GM20000 (cell line): ENCODE measurements at regions not wholly inside any gene's neighbourhood (a gene's known extent, or its start where the extent isn't known, plus 50 kb on each side); places are given as distances from the start of the nearest gene placed in this dataset.

Source experiments
- DNase-seq: peaks from one replicate; pipeline ENCODE4 v3.0.0; 2012; ENCODE audit warnings: low spot score
- TF ChIP-seq, protein P1 (sequence below): IDR thresholded peaks from 2 replicates; pipeline ENCODE4 v1.5.1; 2012; ENCODE audit warnings: mild to moderate bottlenecking, control low read depth; ENCODE audit errors: extremely low read depth, missing control alignments

DNA sequence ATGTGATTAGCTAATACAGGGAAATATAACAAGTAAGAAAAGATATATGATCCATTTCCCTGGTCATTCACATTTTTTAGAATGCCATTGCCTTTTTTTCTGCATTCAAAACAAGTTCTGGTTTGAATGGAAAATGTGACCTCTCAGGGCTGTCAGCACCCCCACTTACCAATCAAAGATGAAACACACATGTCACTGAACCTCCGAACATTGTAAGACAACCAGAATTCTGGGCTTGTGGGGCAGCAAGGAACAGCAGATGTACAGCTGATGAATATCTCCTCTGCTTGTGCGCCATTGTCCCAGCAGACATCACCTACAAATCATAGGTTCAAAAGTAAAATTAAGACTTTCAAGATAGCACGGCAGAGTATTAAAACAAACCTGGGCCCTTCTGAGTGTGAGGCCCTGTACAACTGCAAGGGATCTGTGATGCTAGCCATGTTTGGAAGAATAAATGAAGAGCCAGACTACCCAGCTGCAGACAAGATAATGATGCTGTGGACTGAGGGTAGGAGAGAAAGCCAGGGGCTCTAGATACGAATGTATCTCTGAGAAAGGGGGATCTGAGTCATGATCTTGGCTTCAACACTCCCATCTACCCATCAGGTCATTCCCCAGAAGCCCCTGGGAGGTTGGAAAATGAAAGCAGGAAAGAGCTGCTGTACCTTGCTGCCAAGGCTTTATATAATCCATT, 108.7 kb upstream of the SERTAD2 start:
- TF ChIP-seq, protein P1, sequence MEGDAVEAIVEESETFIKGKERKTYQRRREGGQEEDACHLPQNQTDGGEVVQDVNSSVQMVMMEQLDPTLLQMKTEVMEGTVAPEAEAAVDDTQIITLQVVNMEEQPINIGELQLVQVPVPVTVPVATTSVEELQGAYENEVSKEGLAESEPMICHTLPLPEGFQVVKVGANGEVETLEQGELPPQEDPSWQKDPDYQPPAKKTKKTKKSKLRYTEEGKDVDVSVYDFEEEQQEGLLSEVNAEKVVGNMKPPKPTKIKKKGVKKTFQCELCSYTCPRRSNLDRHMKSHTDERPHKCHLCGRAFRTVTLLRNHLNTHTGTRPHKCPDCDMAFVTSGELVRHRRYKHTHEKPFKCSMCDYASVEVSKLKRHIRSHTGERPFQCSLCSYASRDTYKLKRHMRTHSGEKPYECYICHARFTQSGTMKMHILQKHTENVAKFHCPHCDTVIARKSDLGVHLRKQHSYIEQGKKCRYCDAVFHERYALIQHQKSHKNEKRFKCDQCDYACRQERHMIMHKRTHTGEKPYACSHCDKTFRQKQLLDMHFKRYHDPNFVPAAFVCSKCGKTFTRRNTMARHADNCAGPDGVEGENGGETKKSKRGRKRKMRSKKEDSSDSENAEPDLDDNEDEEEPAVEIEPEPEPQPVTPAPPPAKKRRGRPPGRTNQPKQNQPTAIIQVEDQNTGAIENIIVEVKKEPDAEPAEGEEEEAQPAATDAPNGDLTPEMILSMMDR = no peak
- no peak for DNase-seq

DNA sequence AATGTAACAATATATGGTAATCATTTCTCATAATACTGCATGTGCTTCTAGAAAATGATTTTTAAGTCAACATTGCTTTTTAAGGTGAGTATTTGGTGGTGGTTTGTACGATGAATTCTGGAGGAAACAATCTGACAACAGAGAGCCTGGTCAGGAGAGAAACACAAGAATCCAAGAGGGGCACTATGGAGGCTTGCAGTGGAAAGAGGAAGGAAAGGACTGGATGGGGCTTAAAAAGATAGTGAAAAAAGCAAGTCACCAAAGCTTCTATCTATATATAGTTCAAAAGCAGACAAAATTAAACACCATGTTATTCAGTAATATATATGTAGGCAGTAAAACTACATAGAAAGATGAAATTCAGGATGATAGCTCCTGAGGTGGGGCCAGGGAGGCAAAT, 109.4 kb upstream of the SERTAD2 start:
- TF ChIP-seq, protein P1 = no peak
- no peak for DNase-seq

DNA sequence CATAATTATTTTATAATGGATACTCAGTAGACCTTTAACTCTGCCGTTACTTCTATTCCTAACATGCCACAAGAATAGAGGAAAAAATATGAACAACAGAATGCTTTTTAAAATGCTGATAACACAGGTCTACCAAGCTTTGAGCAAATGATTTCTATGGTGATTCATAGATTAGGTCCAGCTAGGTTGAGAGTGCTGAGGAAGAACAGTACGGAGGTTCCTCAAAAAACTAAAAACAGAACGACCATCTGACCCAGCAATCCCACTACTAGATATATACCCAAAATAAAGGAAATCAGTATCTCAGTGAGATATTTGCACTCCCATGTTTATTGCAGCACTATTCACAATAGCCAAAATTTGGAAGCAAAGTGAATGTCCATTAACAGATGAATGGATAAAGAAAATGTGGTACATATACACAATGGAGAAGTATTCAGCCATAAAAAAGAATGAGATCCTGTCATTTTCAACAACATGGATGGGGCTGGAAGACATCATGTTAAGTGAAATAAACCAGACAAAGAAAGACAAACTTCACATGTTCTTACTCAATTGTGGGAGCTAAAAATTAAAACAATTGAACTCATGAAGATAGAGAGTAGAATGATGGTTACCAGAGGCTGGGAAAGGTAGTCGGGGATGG, 111.6 kb upstream of the SERTAD2 start:
- no peak for DNase-seq
- TF ChIP-seq, protein P1 = no peak

DNA sequence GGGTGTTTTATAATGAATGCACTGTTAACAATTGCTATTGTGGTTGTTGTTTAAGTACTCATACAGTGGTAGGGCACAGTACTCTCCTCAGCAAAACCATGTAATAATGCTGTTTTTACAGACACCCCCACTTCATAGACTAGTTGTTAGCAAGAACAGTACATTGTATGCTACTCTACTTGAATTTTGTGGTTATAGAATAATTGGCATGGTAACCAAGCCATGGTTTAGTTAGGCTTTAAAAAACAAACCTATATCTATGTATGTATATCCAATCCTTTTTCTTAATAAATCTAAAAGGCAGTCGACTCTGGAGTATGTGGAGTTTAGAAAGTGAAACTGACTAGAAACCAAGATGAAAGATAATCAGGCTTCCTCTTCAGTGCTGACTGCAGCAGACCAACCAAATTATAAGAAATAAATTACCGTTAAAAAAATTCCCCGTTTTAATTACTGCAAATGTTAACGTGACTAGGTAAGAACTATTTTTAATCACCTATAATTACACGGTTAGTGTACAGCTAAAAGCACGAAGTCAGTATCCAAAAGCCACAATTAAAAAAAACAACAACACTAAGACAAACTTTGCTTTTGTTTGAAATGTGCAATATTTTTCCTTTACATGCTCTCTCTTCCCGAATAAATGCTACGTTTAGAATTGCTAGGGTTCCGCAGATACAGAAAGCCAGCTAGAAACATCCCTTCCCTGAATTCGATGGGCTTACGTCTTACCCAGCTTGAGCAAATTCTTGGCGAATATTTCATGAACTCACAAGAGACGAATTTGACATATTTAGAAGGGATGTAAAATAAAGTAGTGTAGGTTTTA, 113.3 kb upstream of the SERTAD2 start:
- DNase-seq = peak; percentile 56
- TF ChIP-seq, protein P1 = no peak

DNA sequence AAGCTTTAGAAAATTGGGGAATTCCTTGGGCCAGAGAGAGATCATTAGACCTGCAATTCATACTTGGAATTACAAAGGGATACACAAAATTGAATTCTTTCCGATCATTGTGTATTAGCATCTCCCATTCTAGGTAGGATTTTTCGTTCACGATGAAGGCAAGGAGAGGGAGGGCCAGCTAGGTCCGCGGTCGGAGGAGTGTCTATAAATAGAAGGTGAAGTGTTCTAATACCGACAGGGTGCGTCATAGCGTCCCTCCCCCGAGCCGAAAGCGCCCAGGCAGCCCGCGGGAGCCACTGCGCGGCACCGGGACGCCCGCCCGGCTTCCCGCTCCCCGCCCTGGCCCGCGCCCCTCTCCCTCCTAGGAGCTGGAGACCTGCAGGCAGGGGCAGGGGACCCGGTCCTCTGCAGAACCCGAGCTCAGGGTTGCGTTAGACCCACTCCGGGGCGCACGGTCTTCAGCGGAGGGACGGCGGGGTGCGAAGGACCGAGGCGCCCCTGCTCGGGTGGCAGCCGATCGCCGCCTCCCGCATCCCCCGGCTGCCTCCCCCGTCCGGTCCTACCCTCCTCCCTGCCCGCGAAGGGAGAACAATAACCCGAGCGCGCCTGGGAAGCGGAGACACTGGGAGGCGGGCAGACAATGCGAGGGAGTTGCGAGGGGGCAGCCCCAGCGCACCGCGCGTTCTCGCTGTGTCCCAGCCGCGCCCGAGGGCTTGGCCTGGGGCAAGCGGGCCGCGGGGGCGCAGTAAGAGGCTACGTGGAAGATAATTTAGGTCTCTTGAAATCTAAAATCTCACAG, 114.2 kb upstream of the SERTAD2 start:
- TF ChIP-seq, protein P1 = no peak
- peak; percentile 91 for DNase-seq

DNA sequence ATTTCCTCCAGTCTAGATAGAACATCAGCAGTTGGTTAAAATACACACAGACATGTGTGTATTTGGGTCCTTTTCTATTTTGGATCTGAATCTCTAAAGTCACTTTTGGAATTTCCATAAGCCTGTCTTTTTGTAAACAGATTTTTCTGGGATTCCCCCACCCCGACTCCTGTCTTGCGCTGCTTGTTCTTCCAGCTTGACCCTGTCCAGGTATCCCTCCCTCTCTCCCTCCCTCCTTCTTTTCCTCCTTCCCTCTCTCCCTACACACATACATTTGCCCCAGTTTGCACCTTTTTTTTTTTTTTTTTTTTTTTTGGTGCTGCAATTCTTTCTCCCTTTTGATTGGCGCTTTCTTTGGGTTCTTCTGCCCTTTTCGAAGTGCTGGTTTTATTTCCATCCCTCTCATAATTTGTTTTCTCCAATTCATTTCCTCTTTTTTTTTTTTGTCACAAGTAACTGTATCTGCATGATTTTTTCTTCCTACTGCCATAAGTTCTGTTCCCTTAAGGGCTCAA, 114.8 kb upstream of the SERTAD2 start:
- no peak for DNase-seq
- TF ChIP-seq, protein P1 = no peak
